ENCODE measurements at regions not wholly inside any gene's neighbourhood (a gene's known extent, or its start where the extent isn't known, plus 50 kb on each side); places are given as distances from the start of the nearest gene placed in this dataset.

DNA sequence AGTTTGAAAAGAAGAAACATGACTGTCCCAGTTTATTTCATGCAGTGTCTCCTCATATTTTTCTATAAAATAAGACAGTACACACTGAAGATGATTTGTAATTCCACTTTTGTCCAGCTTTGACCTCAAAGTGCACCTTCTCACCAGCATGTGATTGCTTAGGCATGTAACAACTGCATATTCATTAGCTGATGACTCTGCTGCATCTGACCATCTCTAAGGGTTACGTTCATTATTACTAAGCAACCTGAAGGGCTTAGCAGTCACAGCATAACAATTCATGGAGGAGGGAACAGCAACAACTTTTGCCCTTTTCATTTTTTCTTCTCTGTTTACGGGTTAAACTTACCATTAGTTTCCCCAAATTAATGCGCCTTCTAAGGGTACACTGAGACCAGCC is 330.6 kb upstream of the PIK3C3 start:
- TF ChIP-seq MAX (IDR thresholded peaks at IDR 0.05; ENCODE audit: low read depth, low read length) = no peak
- TF ChIP-seq, protein P1, sequence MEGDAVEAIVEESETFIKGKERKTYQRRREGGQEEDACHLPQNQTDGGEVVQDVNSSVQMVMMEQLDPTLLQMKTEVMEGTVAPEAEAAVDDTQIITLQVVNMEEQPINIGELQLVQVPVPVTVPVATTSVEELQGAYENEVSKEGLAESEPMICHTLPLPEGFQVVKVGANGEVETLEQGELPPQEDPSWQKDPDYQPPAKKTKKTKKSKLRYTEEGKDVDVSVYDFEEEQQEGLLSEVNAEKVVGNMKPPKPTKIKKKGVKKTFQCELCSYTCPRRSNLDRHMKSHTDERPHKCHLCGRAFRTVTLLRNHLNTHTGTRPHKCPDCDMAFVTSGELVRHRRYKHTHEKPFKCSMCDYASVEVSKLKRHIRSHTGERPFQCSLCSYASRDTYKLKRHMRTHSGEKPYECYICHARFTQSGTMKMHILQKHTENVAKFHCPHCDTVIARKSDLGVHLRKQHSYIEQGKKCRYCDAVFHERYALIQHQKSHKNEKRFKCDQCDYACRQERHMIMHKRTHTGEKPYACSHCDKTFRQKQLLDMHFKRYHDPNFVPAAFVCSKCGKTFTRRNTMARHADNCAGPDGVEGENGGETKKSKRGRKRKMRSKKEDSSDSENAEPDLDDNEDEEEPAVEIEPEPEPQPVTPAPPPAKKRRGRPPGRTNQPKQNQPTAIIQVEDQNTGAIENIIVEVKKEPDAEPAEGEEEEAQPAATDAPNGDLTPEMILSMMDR (IDR thresholded peaks at IDR 0.05; ENCODE audit: low read depth, low read length) = no peak
